CD4-positive, alpha-beta T cell treated with Interleukin-12 subunit alpha and Interleukin-12 subunit beta, for 1 hour (primary cell): ENCODE measurements at regions not wholly inside any gene's neighbourhood (a gene's known extent, or its start where the extent isn't known, plus 50 kb on each side); places are given as distances from the start of the nearest gene placed in this dataset.
"Not testable (repeated sequence)": the region's sequence is repeated elsewhere in the genome, so short reads cannot be mapped to it uniquely, and the experiment has no call there.

ENCODE experiments used
- DNase-seq: peaks from one replicate; pipeline ENCODE4 v3.0.0-alpha.2; 2020

- not testable (repeated sequence) for DNase-seq
Observed at GRCh38 chr2:7878266-7878665, 803.6 kb upstream of the ID2 start.

- no peak for DNase-seq
Observed at GRCh38 chr2:7878786-7879482, 802.9 kb upstream of the ID2 start.

GRCh38 chr2:7879483-7879835, 802.4 kb upstream of the ID2 start:
- no peak for DNase-seq

GRCh38 chr2:7880126-7880525, 801.7 kb upstream of the ID2 start:
- DNase-seq: no peak

GRCh38 chr2:7880566-7880965, 801.3 kb upstream of the ID2 start:
- DNase-seq: no peak

- DNase-seq: no peak
Observed at GRCh38 chr2:7881063-7881462, 800.8 kb upstream of the ID2 start.

- no peak for DNase-seq
Observed at GRCh38 chr2:7881466-7881865, 800.4 kb upstream of the ID2 start.

GRCh38 chr2:7882296-7882695, 799.6 kb upstream of the ID2 start:
- no peak for DNase-seq

- DNase-seq: no peak
Observed at GRCh38 chr2:7884338-7884737, 797.5 kb upstream of the ID2 start.

GRCh38 chr2:7886666-7887065, 795.2 kb upstream of the ID2 start:
- DNase-seq: no peak

GRCh38 chr2:7887441-7887840, 794.4 kb upstream of the ID2 start:
- DNase-seq: no peak

GRCh38 chr2:7888876-7889275, 793.0 kb upstream of the ID2 start:
- no peak for DNase-seq

- DNase-seq: no peak
Observed at GRCh38 chr2:7891312-7891711, 790.5 kb upstream of the ID2 start.

GRCh38 chr2:7895289-7895688, 786.6 kb upstream of the ID2 start:
- no peak for DNase-seq

GRCh38 chr2:7896940-7897487, 784.8 kb upstream of the ID2 start:
- DNase-seq: no peak

GRCh38 chr2:7899241-7899640, 782.6 kb upstream of the ID2 start:
- no peak for DNase-seq

GRCh38 chr2:7899923-7900322, 781.9 kb upstream of the ID2 start:
- no peak for DNase-seq

GRCh38 chr2:7900593-7900992, 781.3 kb upstream of the ID2 start:
- DNase-seq: no peak

- DNase-seq: no peak
Observed at GRCh38 chr2:7902251-7902765, 779.5 kb upstream of the ID2 start.

GRCh38 chr2:7904319-7904718, 777.5 kb upstream of the ID2 start:
- no peak for DNase-seq

- no peak for DNase-seq
Observed at GRCh38 chr2:7905756-7906155, 776.1 kb upstream of the ID2 start.

- no peak for DNase-seq
Observed at GRCh38 chr2:7906431-7906830, 775.4 kb upstream of the ID2 start.

- no peak for DNase-seq
Observed at GRCh38 chr2:7907041-7907440, 774.8 kb upstream of the ID2 start.

GRCh38 chr2:7910752-7911151, 771.1 kb upstream of the ID2 start:
- no peak for DNase-seq

- no peak for DNase-seq
Observed at GRCh38 chr2:7911196-7911595, 770.7 kb upstream of the ID2 start.
